Ishikawa (cell line): ENCODE measurements at regions not wholly inside any gene's neighbourhood (a gene's known extent, or its start where the extent isn't known, plus 50 kb on each side); places are given as distances from the start of the nearest gene placed in this dataset.

Source experiments
- CEBPB ChIP-seq: IDR thresholded peaks from 2 replicates; pipeline ENCODE4 v1.6.1; 2012
- CREB1 ChIP-seq: IDR thresholded peaks from 2 replicates; pipeline ENCODE4 v1.6.1; 2012; ENCODE audit warnings: low read depth
- EGR1 ChIP-seq: IDR thresholded peaks from 2 replicates; pipeline ENCODE4 v1.6.1; 2012
- EP300 ChIP-seq: IDR thresholded peaks from 2 replicates; pipeline ENCODE4 v1.6.1; 2012; ENCODE audit warnings: borderline replicate concordance
- FOXM1 ChIP-seq: IDR thresholded peaks from 2 replicates; pipeline ENCODE4 v1.6.1; 2012; ENCODE audit warnings: low read depth, borderline replicate concordance
- NFIC ChIP-seq: IDR thresholded peaks from 2 replicates; pipeline ENCODE4 v1.6.1; 2012
- RAD21 ChIP-seq: IDR thresholded peaks from 2 replicates; pipeline ENCODE4 v1.6.1; 2012; ENCODE audit warnings: low read depth
- TAF1 ChIP-seq: IDR thresholded peaks from 2 replicates; pipeline ENCODE4 v1.6.1; 2012; ENCODE audit warnings: low read depth, mild to moderate bottlenecking
- TCF12 ChIP-seq: IDR thresholded peaks from 2 replicates; pipeline ENCODE4 v1.6.1; 2012; ENCODE audit warnings: low read depth
- TEAD4 ChIP-seq: IDR thresholded peaks from 2 replicates; pipeline ENCODE4 v1.6.1; 2012
- YY1 ChIP-seq: IDR thresholded peaks from 2 replicates; pipeline ENCODE4 v1.6.1; 2012; ENCODE audit warnings: low read depth
- ZBTB7A ChIP-seq: IDR thresholded peaks from 2 replicates; pipeline ENCODE4 v1.6.1; 2012; ENCODE audit warnings: low read depth
- TF ChIP-seq, protein P1 (sequence below): IDR thresholded peaks from 2 replicates; pipeline ENCODE4 v1.6.1; 2012; ENCODE audit warnings: low read depth, mild to moderate bottlenecking
- TF ChIP-seq, protein P2 (sequence below): IDR thresholded peaks from 2 replicates; pipeline ENCODE4 v1.6.1; 2012
- TF ChIP-seq, protein P3 (sequence below): IDR thresholded peaks from 2 replicates; pipeline ENCODE4 v1.6.1; 2012

DNA sequence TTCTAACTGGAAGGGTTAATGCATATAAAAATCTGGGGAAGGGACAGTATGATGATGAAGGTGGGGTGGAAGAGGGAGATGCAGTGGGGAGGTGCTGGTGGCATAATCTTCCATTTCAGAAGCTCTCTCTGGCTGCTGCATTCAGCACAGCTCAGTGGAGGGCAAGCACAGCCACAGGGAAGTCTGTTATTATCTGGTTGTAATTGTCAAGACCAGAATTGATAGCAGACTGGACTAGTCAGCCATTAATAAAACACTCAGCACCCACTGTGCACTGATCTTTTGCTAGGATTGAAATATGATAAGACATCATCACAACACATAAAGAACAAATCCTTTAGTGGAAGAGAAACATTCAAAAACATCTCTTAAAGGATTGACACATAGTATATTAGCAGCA lies 414.2 kb upstream of the LCORL start:
- TF ChIP-seq EP300 (no peak), YY1 (no peak), TAF1 (no peak), EGR1 (no peak), TEAD4 (no peak), RAD21 (no peak)

DNA sequence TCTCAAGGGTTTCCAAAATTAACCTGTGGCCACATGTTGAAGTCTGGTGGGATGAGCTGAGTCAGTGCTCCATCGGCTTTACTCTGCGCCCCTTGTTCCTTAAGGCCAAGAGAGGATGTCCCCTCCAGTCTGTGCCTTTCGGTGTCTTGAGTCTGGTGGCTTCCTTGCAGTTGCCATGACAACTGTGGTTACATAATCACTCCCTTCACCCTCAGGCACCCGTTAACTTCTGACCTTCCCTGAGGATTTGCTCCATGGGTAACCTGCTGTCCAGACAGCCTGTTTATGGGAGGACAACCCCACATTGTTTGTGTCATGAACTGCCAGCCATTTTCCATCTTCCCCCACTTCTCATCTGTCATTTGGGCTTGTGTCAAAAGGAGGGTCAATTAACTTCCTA lies 401.1 kb upstream of the LCORL start:
- TF ChIP-seq YY1, result no peak
- TF ChIP-seq NFIC, result no peak
- no peak for TF ChIP-seq CREB1
- TF ChIP-seq, protein P1, sequence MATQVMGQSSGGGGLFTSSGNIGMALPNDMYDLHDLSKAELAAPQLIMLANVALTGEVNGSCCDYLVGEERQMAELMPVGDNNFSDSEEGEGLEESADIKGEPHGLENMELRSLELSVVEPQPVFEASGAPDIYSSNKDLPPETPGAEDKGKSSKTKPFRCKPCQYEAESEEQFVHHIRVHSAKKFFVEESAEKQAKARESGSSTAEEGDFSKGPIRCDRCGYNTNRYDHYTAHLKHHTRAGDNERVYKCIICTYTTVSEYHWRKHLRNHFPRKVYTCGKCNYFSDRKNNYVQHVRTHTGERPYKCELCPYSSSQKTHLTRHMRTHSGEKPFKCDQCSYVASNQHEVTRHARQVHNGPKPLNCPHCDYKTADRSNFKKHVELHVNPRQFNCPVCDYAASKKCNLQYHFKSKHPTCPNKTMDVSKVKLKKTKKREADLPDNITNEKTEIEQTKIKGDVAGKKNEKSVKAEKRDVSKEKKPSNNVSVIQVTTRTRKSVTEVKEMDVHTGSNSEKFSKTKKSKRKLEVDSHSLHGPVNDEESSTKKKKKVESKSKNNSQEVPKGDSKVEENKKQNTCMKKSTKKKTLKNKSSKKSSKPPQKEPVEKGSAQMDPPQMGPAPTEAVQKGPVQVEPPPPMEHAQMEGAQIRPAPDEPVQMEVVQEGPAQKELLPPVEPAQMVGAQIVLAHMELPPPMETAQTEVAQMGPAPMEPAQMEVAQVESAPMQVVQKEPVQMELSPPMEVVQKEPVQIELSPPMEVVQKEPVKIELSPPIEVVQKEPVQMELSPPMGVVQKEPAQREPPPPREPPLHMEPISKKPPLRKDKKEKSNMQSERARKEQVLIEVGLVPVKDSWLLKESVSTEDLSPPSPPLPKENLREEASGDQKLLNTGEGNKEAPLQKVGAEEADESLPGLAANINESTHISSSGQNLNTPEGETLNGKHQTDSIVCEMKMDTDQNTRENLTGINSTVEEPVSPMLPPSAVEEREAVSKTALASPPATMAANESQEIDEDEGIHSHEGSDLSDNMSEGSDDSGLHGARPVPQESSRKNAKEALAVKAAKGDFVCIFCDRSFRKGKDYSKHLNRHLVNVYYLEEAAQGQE, result no peak
- TF ChIP-seq TAF1, result no peak
- TF ChIP-seq ZBTB7A, result no peak
- TF ChIP-seq EP300, result no peak
- TF ChIP-seq RAD21, result no peak
- TF ChIP-seq CEBPB, result no peak
- TF ChIP-seq, protein P2, sequence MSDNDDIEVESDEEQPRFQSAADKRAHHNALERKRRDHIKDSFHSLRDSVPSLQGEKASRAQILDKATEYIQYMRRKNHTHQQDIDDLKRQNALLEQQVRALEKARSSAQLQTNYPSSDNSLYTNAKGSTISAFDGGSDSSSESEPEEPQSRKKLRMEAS, result no peak
- no peak for TF ChIP-seq TCF12
- no peak for TF ChIP-seq EGR1
- TF ChIP-seq, protein P3, sequence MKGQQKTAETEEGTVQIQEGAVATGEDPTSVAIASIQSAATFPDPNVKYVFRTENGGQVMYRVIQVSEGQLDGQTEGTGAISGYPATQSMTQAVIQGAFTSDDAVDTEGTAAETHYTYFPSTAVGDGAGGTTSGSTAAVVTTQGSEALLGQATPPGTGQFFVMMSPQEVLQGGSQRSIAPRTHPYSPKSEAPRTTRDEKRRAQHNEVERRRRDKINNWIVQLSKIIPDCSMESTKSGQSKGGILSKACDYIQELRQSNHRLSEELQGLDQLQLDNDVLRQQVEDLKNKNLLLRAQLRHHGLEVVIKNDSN, result no peak
- TF ChIP-seq TEAD4, result no peak
- TF ChIP-seq FOXM1, result no peak

DNA sequence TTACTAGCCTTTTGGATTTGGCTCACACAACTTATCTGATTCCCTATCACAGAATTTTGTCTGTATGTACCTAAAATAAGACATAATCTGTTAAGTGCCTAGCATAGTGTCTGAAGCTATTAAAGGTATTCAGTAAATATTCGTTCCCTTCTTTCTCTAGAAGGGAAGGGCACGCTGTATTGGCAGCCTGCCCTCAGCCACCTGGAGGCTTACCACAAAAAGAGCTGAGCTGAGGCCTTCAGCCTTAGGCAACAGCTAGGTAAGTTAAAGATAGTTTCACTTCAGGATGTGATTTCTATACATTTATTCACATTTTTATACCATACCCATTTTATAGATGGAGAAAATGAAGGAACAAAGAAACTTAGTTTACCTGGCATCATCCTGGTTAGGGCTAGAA lies 400.0 kb upstream of the LCORL start:
- TF ChIP-seq EP300, result no peak
- TF ChIP-seq EGR1, result no peak
- TF ChIP-seq CEBPB, result no peak
- TF ChIP-seq, protein P1, result no peak
- TF ChIP-seq TAF1, result no peak
- TF ChIP-seq ZBTB7A, result no peak
- no peak for TF ChIP-seq TEAD4
- TF ChIP-seq YY1, result no peak
- TF ChIP-seq CREB1, result no peak
- no peak for TF ChIP-seq TCF12
- TF ChIP-seq, protein P3, result no peak
- no peak for TF ChIP-seq RAD21
- TF ChIP-seq FOXM1, result no peak
- TF ChIP-seq NFIC, result no peak
- TF ChIP-seq, protein P2, result no peak

DNA sequence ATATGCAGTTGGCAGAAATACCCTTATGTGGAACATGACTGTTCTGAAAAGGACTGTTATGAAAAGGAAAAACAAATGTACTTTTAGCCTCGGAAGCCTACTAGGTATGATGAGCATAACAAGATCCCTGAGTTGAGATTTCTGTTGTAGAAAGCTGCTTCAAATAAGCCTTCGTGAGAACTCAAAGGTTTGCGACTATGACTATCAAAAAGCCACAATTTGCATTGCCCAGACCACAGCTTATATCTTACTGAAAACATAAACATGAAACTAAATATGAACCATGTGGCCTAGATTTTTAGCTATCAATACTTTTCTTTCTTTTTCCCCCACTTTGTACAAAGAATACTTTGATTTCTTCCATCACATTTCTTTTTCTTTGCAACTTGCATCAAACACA lies 398.2 kb upstream of the LCORL start:
- TF ChIP-seq TAF1, result no peak
- no peak for TF ChIP-seq ZBTB7A
- TF ChIP-seq YY1, result no peak
- TF ChIP-seq NFIC, result no peak

DNA sequence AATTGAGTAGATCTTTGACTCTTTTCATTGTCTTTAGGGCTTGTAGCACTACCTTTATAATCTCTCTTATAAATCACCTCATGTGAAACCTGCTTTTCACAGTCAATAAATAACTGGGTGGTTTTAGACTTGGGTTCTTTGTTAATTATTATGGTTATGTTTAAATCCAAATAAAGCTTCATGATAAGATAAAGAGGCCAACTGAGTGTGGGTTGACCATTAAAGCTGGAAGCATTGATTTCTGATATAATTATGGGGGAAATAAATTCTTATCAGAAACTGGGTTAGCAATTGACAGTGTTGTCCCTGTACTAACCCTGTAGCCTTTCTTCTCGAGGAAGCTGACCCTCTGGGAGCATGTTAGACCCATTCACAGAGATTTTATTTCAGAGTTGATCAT lies 384.7 kb upstream of the LCORL start:
- no peak for TF ChIP-seq CREB1
- TF ChIP-seq, protein P3, result no peak
- TF ChIP-seq CEBPB, result no peak
- TF ChIP-seq FOXM1, result no peak
- TF ChIP-seq RAD21, result no peak
- no peak for TF ChIP-seq EGR1
- TF ChIP-seq, protein P1, result no peak
- TF ChIP-seq NFIC, result no peak
